Germinal center (tissue), 1 donor: ENCODE measurements at regions not wholly inside any gene's neighbourhood (a gene's known extent, or its start where the extent isn't known, plus 50 kb on each side); places are given as distances from the start of the nearest gene placed in this dataset.

Experiments used
- DNase-seq: peaks from one replicate; pipeline ENCODE4 v3.0.0; 2012; ENCODE audit warnings: mixed read lengths, low spot score

GRCh38 chr4:57682275-57682674 is 572.1 kb upstream of the IGFBP7 start:
- DNase-seq: no peak

- DNase-seq: no peak
These were observed 569.8 kb upstream of the IGFBP7 start for GRCh38 chr4:57679969-57680368.

- no peak for DNase-seq
These were observed 566.2 kb upstream of the IGFBP7 start for GRCh38 chr4:57676394-57676793.

- no peak for DNase-seq
These were observed 562.8 kb upstream of the IGFBP7 start for GRCh38 chr4:57672846-57673433.

- DNase-seq: no peak
These were observed 558.4 kb upstream of the IGFBP7 start for GRCh38 chr4:57668621-57669020.

- no peak for DNase-seq
These were observed 555.6 kb upstream of the IGFBP7 start for GRCh38 chr4:57665806-57666205.

- no peak for DNase-seq
These were observed 551.4 kb upstream of the IGFBP7 start for GRCh38 chr4:57661517-57662090.

- DNase-seq: no peak
These were observed 548.5 kb upstream of the IGFBP7 start for GRCh38 chr4:57658673-57659072.

GRCh38 chr4:57658188-57658587 is 548.0 kb upstream of the IGFBP7 start:
- DNase-seq: no peak

GRCh38 chr4:57655342-57655741 is 545.2 kb upstream of the IGFBP7 start:
- DNase-seq: no peak

- DNase-seq: no peak
These were observed 542.6 kb upstream of the IGFBP7 start for GRCh38 chr4:57652779-57653178.

- DNase-seq: no peak
These were observed 530.4 kb upstream of the IGFBP7 start for GRCh38 chr4:57640391-57641100.

GRCh38 chr4:57639561-57640382 is 529.6 kb upstream of the IGFBP7 start:
- DNase-seq: no peak

- no peak for DNase-seq
These were observed 525.7 kb upstream of the IGFBP7 start for GRCh38 chr4:57635910-57636309.

GRCh38 chr4:57633212-57633859 is 523.2 kb upstream of the IGFBP7 start:
- no peak for DNase-seq

- no peak for DNase-seq
These were observed 522.4 kb upstream of the IGFBP7 start for GRCh38 chr4:57632564-57632963.

- DNase-seq: no peak
These were observed 521.0 kb upstream of the IGFBP7 start for GRCh38 chr4:57631147-57631546.

- DNase-seq: no peak
These were observed 517.8 kb upstream of the IGFBP7 start for GRCh38 chr4:57628004-57628403.

GRCh38 chr4:57614257-57614932 is 504.2 kb upstream of the IGFBP7 start:
- no peak for DNase-seq

- DNase-seq: no peak
These were observed 502.1 kb upstream of the IGFBP7 start for GRCh38 chr4:57612279-57612678.

- no peak for DNase-seq
These were observed 497.5 kb upstream of the IGFBP7 start for GRCh38 chr4:57607566-57608180.
